Fibroblast of pulmonary artery (primary cell): ENCODE measurements at regions not wholly inside any gene's neighbourhood (a gene's known extent, or its start where the extent isn't known, plus 50 kb on each side); places are given as distances from the start of the nearest gene placed in this dataset.

ENCODE experiments used
- DNase-seq: peaks from one replicate; pipeline ENCODE4 v3.0.0-alpha.2; 2010; ENCODE audit warnings: low read depth
- H3K4me3 ChIP-seq: replicated peaks from 2 replicates; pipeline ENCODE4 v1.5.1; 2011; ENCODE audit warnings: low read depth, mild to moderate bottlenecking, control low read depth, low read length, moderate library complexity
- TF ChIP-seq, protein P1 (sequence below): IDR thresholded peaks from 2 replicates; pipeline ENCODE4 v1.5.1; 2011; ENCODE audit warnings: mild to moderate bottlenecking, control low read depth, low read length, inconsistent platforms; ENCODE audit errors: missing control alignments

DNA sequence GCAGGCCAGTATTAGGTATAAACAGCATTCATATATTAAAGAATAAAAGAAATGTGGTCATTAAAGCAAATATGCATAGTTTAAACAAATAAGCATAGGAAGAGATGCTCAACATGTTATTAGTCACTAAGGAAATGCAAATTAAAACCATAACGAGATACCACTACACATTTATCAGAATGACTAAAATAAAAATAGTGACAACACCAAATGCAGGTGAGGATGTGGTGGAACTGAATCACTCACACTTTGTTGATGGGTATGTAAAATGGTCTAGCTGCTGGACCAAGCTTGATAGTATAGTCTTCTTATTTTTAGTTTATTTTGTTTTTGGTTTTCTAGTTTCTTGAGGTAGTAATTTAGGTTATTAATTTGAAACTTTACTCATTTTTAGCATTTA, 242.9 kb downstream of the HGF start:
- no peak for DNase-seq
- TF ChIP-seq, protein P1, sequence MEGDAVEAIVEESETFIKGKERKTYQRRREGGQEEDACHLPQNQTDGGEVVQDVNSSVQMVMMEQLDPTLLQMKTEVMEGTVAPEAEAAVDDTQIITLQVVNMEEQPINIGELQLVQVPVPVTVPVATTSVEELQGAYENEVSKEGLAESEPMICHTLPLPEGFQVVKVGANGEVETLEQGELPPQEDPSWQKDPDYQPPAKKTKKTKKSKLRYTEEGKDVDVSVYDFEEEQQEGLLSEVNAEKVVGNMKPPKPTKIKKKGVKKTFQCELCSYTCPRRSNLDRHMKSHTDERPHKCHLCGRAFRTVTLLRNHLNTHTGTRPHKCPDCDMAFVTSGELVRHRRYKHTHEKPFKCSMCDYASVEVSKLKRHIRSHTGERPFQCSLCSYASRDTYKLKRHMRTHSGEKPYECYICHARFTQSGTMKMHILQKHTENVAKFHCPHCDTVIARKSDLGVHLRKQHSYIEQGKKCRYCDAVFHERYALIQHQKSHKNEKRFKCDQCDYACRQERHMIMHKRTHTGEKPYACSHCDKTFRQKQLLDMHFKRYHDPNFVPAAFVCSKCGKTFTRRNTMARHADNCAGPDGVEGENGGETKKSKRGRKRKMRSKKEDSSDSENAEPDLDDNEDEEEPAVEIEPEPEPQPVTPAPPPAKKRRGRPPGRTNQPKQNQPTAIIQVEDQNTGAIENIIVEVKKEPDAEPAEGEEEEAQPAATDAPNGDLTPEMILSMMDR, result no peak

DNA sequence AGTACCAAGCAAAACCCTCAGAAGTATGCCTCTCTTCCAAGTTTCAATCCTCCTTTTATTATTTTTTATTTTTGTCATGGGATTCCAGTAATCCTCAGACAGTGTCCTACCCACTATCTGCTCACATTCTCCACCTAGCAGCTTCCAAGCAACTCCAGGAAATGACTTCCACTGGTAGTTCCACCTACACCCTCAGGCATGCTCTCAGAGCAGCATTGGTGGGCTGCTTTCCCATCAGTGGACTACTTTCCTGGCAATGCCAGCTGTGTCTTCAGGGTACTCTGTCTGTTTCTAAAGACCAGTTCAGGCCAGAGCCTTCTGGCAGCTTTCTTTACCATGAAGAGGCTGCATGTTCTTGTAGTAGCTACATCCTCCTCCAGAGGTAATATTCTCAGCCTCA, 244.0 kb downstream of the HGF start:
- TF ChIP-seq, protein P1, result no peak
- DNase-seq, result peak; percentile 36
- no peak overlapping the region for H3K4me3 ChIP-seq

More for the DNA sequence above, 242.9 kb downstream of the HGF start:
- H3K4me3 ChIP-seq, result no peak overlapping the region

DNA sequence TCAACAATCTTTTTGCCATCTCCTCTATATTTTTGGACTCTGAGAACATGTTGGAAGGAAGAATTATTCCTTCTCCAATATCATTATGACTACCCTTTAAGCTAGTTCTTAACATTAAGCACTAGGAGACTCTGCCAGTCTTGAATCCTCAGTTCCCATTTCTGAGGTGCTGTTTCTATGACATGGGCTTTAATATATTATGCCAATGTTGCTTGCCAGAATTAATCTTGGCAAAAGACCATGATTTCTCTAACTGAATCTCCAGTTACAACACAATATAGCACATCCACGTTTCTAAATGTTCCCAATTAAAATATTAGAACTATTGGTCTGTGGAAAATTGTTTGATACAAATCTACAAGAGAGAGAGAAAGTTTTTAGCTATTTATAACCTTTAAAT, 250.0 kb downstream of the HGF start:
- TF ChIP-seq, protein P1, result no peak
- H3K4me3 ChIP-seq, result no peak overlapping the region
- DNase-seq, result no peak

DNA sequence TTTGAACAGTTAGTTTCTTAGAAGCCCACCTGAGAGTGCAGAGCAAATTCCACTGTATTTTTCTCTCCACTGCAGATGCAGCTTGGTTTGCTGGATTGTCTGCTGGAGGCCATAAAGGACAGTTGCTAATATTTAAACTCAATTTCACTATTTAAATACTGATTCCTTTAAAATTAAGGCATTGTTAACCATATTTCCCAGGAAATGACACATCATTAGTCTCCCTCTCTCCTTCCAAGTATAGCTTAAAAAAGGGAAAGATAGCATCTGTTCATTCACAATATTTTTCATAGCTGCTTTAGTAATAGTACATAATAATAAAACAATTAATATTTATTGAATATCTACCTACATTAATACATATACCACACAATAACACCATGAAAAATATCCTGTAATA, 252.9 kb downstream of the HGF start:
- peak; percentile 35 for DNase-seq
- H3K4me3 ChIP-seq, result peak overlapping the region; percentile 13
- TF ChIP-seq, protein P1, result no peak

DNA sequence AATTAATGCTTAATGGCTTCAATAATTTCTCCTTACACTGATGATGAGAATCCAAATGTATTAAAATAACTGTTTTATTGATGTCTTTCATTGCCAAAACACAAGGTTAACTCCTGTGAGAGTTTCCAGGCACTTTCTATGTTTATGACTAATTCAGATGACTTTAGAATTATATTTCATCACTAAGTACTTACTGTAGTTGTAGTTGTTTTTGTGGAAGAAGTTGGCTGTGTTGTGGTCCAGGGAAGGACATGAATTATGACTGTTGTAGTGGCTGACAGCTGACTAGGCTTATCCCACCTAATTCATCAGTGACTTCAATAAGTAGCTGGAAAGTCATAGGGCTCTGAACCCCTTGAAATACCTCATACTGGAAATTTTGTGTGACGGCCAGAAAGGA, 254.8 kb downstream of the HGF start:
- no peak overlapping the region for H3K4me3 ChIP-seq
- peak; percentile 37 for DNase-seq

DNA sequence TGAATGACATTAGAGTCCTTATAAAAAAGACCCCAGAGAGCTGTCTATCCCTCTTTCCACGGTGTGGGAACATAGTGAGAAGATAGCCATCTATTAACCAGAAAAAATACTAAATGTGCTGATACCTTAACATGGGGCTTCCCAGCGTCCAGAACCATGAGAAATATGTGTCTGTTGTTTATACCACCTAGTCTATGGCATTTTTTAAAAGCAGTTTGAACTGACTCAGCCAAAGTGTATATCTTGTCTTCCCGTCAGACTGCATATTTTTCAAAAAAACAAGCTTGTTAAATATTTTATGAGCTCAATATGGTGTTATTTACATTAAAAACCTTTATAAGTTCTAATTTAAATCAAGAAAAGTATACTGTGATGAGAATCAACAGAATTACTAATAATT, 255.3 kb downstream of the HGF start:
- no peak for DNase-seq
- TF ChIP-seq, protein P1, result no peak
- no peak overlapping the region for H3K4me3 ChIP-seq

More for the DNA sequence above, 254.8 kb downstream of the HGF start:
- TF ChIP-seq, protein P1, result no peak

DNA sequence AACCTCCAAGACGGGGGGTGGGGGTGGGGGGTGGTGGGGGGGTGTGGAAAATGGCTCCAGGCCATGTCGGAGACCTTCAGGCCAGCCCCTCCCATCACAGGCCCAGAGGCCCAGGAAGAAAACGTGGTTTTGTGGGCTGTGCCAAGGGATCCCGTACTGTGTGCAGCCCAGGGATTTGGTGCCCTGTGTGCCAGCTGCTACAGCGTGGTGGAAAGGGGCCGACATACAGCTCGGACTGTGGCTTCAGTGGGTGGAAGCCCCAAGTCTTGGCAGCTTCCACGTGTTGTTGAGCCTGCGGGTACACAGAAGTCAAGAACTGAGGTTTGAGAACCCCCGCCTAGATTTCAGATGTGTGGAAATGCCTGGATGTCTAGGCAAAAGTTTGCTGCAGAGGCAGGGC, 259.7 kb downstream of the HGF start:
- H3K4me3 ChIP-seq, result no peak overlapping the region
- no peak for DNase-seq
- TF ChIP-seq, protein P1, result no peak
